ENCODE measurements at regions not wholly inside any gene's neighbourhood (a gene's known extent, or its start where the extent isn't known, plus 50 kb on each side); places are given as distances from the start of the nearest gene placed in this dataset.

GRCh38 chr3:177262396-177262795 is 65.1 kb upstream of the TBL1XR1 start:
- TF ChIP-seq CTCF (IDR thresholded peaks at IDR 0.05) (no peak), USF2 (CRISPR knock-in tag; IDR thresholded peaks at IDR 0.05) (no peak), ESRRA (CRISPR knock-in tag; IDR thresholded peaks at IDR 0.05; ENCODE audit: borderline replicate concordance) (no peak), ZNF121 (CRISPR knock-in tag; IDR thresholded peaks at IDR 0.05) (no peak), FOXJ3 (CRISPR knock-in tag; IDR thresholded peaks at IDR 0.05; ENCODE audit: borderline replicate concordance) (no peak), TEAD4 (CRISPR knock-in tag; IDR thresholded peaks at IDR 0.05) (no peak), GABPB1 (CRISPR knock-in tag; IDR thresholded peaks at IDR 0.05) (no peak), ATF1 (CRISPR knock-in tag; IDR thresholded peaks at IDR 0.05) (no peak), AFF4 (CRISPR knock-in tag; IDR thresholded peaks at IDR 0.05; ENCODE audit: borderline replicate concordance) (no peak), MAX (CRISPR knock-in tag; IDR thresholded peaks at IDR 0.05) (no peak), ATF3 (CRISPR knock-in tag; conservative IDR thresholded peaks at IDR 0.05) (no peak), NR3C1 (CRISPR knock-in tag; conservative IDR thresholded peaks at IDR 0.05; ENCODE audit: low read depth) (no peak), FOXP4 (CRISPR knock-in tag; IDR thresholded peaks at IDR 0.05) (no peak)
